PFSK-1 (cell line): ENCODE measurements at regions not wholly inside any gene's neighbourhood (a gene's known extent, or its start where the extent isn't known, plus 50 kb on each side); places are given as distances from the start of the nearest gene placed in this dataset.

Source experiments
- FOXP2 ChIP-seq: optimal IDR thresholded peaks from 2 replicates; pipeline ENCODE3; 2011; ENCODE audit warnings: borderline replicate concordance, control low read depth, inconsistent platforms; ENCODE audit not compliant: insufficient read depth; ENCODE audit errors: extremely low read length, extremely low read depth
- POLR2AphosphoS5 ChIP-seq: IDR thresholded peaks from 2 replicates; pipeline ENCODE4 v1.6.1; 2012; ENCODE audit warnings: low read depth, mild to moderate bottlenecking, control low read depth, low read length, moderate library complexity
- SIN3A ChIP-seq: IDR thresholded peaks from 2 replicates; pipeline ENCODE4 v1.6.1; 2012; ENCODE audit warnings: mild to moderate bottlenecking, low read length, moderate library complexity, borderline replicate concordance; ENCODE audit not compliant: insufficient read depth
- TAF1 ChIP-seq: IDR thresholded peaks from 2 replicates; pipeline ENCODE4 v1.6.1; 2012; ENCODE audit warnings: low read length, control low read depth, borderline replicate concordance; ENCODE audit not compliant: insufficient read depth
- TF ChIP-seq, protein P1 (sequence below), 2 experiments: IDR thresholded peaks; 2 replicates each; pipeline versions ENCODE4 v1.6.1 to v1.8.0; 2011 to 2012; ENCODE audit warnings: low read depth in 2 of 2, low read length in 2 of 2, control low read depth in 1 of 2, inconsistent platforms in 1 of 2, mild to moderate bottlenecking in 1 of 2, moderate library complexity in 1 of 2; ENCODE audit not compliant: insufficient read depth in 1 of 2

- TF ChIP-seq SIN3A = no peak
- no peak for TF ChIP-seq TAF1
- TF ChIP-seq, protein P1, sequence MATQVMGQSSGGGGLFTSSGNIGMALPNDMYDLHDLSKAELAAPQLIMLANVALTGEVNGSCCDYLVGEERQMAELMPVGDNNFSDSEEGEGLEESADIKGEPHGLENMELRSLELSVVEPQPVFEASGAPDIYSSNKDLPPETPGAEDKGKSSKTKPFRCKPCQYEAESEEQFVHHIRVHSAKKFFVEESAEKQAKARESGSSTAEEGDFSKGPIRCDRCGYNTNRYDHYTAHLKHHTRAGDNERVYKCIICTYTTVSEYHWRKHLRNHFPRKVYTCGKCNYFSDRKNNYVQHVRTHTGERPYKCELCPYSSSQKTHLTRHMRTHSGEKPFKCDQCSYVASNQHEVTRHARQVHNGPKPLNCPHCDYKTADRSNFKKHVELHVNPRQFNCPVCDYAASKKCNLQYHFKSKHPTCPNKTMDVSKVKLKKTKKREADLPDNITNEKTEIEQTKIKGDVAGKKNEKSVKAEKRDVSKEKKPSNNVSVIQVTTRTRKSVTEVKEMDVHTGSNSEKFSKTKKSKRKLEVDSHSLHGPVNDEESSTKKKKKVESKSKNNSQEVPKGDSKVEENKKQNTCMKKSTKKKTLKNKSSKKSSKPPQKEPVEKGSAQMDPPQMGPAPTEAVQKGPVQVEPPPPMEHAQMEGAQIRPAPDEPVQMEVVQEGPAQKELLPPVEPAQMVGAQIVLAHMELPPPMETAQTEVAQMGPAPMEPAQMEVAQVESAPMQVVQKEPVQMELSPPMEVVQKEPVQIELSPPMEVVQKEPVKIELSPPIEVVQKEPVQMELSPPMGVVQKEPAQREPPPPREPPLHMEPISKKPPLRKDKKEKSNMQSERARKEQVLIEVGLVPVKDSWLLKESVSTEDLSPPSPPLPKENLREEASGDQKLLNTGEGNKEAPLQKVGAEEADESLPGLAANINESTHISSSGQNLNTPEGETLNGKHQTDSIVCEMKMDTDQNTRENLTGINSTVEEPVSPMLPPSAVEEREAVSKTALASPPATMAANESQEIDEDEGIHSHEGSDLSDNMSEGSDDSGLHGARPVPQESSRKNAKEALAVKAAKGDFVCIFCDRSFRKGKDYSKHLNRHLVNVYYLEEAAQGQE (IDR thresholded peaks at IDR 0.05; ENCODE audit: insufficient read depth in 1 of 2, low read depth in 2 of 2, low read length in 2 of 2) = no peak
- no peak for TF ChIP-seq FOXP2
- no peak for TF ChIP-seq POLR2AphosphoS5
Measured at GRCh38 chr2:105464325-105464724, 65.5 kb upstream of the FHL2 start.

- TF ChIP-seq TAF1 (no peak), POLR2AphosphoS5 (no peak)
Measured at GRCh38 chr2:105460048-105460732, 61.3 kb upstream of the FHL2 start.

DNA sequence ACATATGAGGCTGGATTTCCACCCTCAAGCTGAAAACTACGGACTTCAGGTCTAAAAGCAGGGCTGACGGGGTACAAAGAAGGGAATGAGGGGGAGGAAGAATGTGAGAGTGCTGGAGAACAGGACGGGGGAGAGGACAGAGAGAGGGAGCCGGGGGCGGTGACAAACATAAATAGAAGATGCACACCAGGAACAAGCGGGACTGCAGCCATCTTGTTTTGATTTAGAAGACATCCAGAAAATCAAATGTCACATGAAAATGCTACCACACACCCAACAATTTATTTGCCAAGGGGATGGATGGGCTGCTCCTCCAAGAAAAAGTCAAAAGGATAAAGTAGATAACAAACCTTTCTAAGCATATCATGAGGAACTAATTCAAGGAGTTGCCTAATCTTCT lies 59.2 kb upstream of the FHL2 start:
- no peak for TF ChIP-seq POLR2AphosphoS5
- no peak for TF ChIP-seq FOXP2
- no peak for TF ChIP-seq TAF1
- TF ChIP-seq, protein P1 (IDR thresholded peaks at IDR 0.05; ENCODE audit: insufficient read depth in 1 of 2, low read depth in 2 of 2, low read length in 2 of 2) = no peak
- no peak for TF ChIP-seq SIN3A

DNA sequence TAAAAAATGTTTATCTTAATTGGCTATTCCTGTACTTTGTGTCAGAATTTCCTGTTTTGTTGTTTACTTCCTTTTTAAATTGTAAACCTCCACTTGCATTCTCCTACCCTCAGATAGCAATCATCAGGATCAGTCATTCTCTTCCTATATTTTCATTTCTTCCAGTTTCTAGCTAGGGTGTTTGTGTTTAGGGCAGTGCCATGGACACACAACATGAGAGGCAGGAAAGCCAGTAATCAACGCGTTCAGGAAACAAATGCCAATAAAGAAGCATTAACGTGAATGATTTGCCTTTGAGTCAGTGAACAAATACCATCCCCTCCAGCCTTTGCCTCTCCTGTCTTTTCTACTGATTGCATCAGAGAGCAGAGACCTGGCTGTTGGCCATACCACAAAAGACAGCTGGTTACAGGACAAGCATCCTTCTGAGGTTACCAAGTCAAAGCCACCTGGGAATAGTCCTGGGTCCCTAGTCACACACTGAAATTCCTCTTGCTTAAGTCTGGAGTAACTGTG lies 56.7 kb upstream of the FHL2 start:
- TF ChIP-seq, protein P1 (IDR thresholded peaks at IDR 0.05; ENCODE audit: insufficient read depth in 1 of 2, low read depth in 2 of 2, low read length in 2 of 2) = no peak
- TF ChIP-seq POLR2AphosphoS5 = no peak
- TF ChIP-seq FOXP2 = no peak
- TF ChIP-seq SIN3A = no peak
- no peak for TF ChIP-seq TAF1

GRCh38 chr2:105454801-105455485 lies 56.1 kb upstream of the FHL2 start:
- TF ChIP-seq SIN3A (no peak), TAF1 (no peak), FOXP2 (no peak), POLR2AphosphoS5 (no peak)
- TF ChIP-seq, protein P1 (IDR thresholded peaks at IDR 0.05; ENCODE audit: insufficient read depth in 1 of 2, low read depth in 2 of 2, low read length in 2 of 2) = no peak
